HG02852 (cell line): ENCODE measurements at regions not wholly inside any gene's neighbourhood (a gene's known extent, or its start where the extent isn't known, plus 50 kb on each side); places are given as distances from the start of the nearest gene placed in this dataset.
"Not testable (repeated sequence)": the region's sequence is repeated elsewhere in the genome, so short reads cannot be mapped to it uniquely, and the experiment has no call there.

Experiments used
- ATAC-seq: cut with Tn5 transposase; IDR thresholded peaks from one replicate; pipeline ENCODE4 v1.9.1; 2021; ENCODE audit warnings: mild to moderate bottlenecking, moderate library complexity; ENCODE audit not compliant: unreplicated experiment

GRCh38 chr7:85685901-85686300 is 499.0 kb upstream of the SEMA3D start:
- no peak for ATAC-seq

- no peak for ATAC-seq
Measured at GRCh38 chr7:85682833-85683620, 496.2 kb upstream of the SEMA3D start.

- ATAC-seq, result no peak
Measured at GRCh38 chr7:85681241-85681640, 494.4 kb upstream of the SEMA3D start.

GRCh38 chr7:85675093-85675492 is 488.2 kb upstream of the SEMA3D start:
- not testable (repeated sequence) for ATAC-seq

DNA sequence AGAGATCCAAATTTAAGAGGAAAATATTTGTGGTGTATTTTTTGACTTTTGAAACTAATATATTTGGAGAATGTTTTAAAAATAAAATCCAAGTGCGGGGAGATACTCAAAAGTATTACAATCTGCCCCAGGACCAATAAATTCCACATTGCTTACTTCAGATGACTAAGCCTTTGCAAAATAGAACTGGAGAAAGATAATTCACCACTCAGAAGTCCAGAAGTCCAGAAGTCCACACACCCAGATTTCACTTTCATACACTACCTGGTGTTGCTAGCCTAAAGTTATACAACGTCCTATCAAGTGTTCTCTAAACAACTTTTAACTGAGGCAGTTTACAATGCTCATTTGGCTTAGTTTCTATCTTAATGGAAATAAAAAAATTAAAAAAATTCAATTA is 487.0 kb upstream of the SEMA3D start:
- ATAC-seq, result no peak

- ATAC-seq, result no peak
Measured at GRCh38 chr7:85669225-85669624, 482.4 kb upstream of the SEMA3D start.

DNA sequence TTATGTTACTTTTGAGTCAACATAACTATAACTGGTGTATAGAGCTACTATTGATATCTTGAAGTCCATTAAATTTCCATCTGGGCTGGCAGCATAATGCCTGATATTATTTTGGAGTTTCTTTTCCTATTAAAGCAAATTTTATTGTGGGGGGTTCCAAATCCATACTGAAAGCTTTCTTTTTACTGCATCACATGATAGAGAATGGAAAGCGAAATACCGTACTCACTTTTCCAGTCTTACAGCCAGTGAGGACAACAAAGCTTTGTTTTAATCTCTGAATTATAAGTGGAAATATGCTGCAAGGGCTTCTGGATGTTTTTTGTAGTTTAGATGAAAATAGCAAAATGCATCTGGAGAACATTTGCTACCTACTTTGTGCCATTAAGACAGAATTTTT is 477.5 kb upstream of the SEMA3D start:
- ATAC-seq, result no peak

- no peak for ATAC-seq
Measured at GRCh38 chr7:85659364-85659763, 472.5 kb upstream of the SEMA3D start.

DNA sequence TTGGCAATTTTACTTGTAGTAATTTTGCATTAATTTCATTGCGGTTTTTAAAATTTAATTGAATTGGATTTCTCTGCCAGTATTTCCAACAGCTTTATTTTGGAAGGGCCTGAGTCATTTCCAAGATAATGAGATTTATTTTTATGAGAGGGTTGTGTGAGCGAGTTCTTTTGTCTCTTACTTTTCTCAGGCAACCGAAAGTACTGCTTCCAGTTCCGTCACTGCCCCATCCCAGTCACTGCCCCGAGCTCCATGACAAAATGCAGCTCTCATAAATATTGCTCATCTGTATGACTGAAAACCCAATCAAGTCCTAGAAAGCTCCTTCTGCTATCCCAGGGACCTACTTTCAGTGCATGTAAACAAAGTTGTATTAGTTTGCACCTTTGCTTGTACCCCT is 468.4 kb upstream of the SEMA3D start:
- ATAC-seq, result no peak

GRCh38 chr7:85644272-85644671 is 457.4 kb upstream of the SEMA3D start:
- ATAC-seq, result no peak

GRCh38 chr7:85641331-85641730 is 454.5 kb upstream of the SEMA3D start:
- no peak for ATAC-seq

- ATAC-seq, result no peak
Measured at GRCh38 chr7:85638394-85638793, 451.5 kb upstream of the SEMA3D start.

- ATAC-seq, result no peak
Measured at GRCh38 chr7:85634951-85635350, 448.1 kb upstream of the SEMA3D start.

DNA sequence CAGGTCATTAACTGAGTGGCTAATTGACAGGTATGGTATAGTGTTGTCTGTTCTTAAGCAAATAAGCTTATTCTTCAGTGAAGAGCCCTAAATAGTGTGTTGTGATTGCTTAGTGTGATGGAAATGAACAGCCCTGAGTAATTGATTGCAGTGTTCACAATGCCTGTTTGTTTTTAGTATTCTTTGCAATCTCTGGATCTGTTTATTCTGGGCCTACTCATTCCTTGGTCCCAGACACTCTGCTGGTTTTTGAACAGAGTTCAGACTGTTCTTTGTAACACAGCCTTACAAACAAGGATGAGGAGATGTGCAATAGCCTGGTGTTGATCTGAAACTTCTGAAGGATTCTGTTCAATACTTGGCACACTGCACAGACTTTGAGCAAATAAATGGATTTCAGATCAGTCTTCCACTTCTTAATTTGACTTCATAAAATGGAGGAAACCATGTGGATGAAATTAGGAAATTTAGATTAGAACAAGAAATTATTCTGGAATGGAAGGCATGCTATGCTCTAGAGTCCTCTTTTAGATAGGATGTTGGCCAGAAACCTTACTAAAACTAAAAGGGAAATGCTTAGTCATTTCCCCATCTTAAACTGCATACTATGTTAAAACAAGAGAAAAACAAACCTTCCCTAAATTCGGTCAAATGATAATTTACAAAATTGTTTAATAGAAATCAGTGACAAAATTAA is 444.2 kb upstream of the SEMA3D start:
- no peak for ATAC-seq

GRCh38 chr7:85627791-85628586 is 441.1 kb upstream of the SEMA3D start:
- no peak for ATAC-seq

GRCh38 chr7:85622059-85622458 is 435.2 kb upstream of the SEMA3D start:
- no peak for ATAC-seq

GRCh38 chr7:85620936-85621685 is 434.3 kb upstream of the SEMA3D start:
- no peak for ATAC-seq

DNA sequence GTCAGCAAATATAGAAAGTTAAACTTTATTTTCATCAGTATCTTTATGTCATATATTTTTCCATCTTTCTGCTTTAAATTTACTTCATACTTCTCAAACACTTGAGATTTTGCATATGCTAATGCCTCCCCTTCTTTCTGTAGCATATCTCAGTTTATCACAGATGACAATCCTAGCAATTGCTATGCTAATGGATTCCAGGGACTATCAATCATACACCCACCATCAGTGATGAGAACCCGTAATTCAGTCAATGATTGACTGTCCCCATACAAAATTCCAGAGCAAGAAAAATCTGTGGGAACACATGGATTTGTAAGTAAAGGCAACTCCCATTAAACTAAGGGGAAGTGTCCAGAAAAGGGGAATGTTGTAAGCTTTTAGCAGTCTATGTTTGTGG is 432.4 kb upstream of the SEMA3D start:
- ATAC-seq, result no peak

DNA sequence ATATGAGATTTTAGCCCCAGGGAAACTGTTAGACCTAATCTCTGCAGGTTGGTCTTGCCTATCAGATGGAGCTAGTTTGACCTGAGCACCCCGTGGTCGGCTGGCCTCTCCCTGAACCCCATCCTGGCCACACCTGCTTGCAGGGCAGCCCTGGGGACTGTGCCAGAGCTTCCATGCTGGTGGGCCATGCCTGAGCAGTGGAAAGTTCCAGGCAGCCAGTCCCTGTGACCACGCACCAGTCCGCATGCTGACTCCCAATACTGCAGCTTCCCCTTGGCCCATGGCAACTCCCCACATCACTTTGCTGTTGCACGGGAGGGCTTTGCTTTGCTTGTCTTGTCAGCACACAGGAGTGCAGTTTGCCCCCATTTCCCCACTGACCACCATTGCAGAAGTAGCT is 427.8 kb upstream of the SEMA3D start:
- no peak for ATAC-seq

GRCh38 chr7:85612514-85612913 is 425.7 kb upstream of the SEMA3D start:
- ATAC-seq, result no peak

DNA sequence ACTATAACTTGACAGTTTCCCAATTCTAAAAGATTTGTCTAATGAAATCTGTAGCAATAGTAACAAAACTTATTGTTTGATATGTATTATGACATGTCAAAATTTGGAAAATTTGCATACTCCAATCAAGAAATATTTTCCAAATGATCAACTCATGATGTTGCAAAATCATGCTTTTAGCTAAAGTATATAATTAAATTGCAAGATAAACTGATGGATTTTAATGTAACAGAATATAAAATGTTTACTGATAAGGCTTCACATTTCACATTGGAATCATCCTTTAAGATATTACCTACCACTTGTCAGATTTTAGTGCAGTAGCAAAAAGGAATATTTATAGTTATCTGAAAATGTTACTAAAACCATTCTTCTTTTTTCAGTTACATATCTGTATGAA is 421.9 kb upstream of the SEMA3D start:
- ATAC-seq, result no peak
